ENCODE measurements at regions not wholly inside any gene's neighbourhood (a gene's known extent, or its start where the extent isn't known, plus 50 kb on each side); places are given as distances from the start of the nearest gene placed in this dataset.

- CTCF ChIA-PET: no interaction called here
These were observed 246.5 kb downstream of the HAUS1 start for GRCh38 chr18:46350598-46351159.

GRCh38 chr18:46352520-46353250 lies 248.5 kb downstream of the HAUS1 start:
- Histone ChIP-seq H3K36me3 (ENCODE audit: insufficient read depth, low read length, poor library complexity, severe bottlenecking) (no peaks in the 10 kb centered on the region), H3K4me3 (ENCODE audit: low read depth, low read length, poor library complexity, severe bottlenecking) (no peak overlapping the region), H3K9me3 (ENCODE audit: low read depth, low read length, poor library complexity, severe bottlenecking) (no peaks in the 10 kb centered on the region), H3K27ac (ENCODE audit: low read depth, low read length, poor library complexity, severe bottlenecking) (no peak overlapping the region), H3K27me3 (replicated peaks; ENCODE audit: insufficient read depth, low read depth, low read length, poor library complexity) (no peaks in the 10 kb centered on the region), H3K4me1 (ENCODE audit: insufficient read depth, low read length, poor library complexity, severe bottlenecking) (no peaks in the 10 kb centered on the region)
- DNase-seq (ENCODE audit: low spot score): no peak
- CTCF ChIA-PET: no interaction called here
- POLR2A ChIA-PET (ENCODE audit: low non-redundant PET): no interaction called here
- intact Hi-C loops (cut with micrococcal nuclease; ENCODE audit: unreplicated experiment): no loop called here
- no TSS peak for BruUV-seq (replicated peaks)
- TF ChIP-seq CTCF (conservative IDR thresholded peaks at IDR 0.05; ENCODE audit: low read depth, low read length) (no peak), EZH2 (IDR thresholded peaks at IDR 0.05; ENCODE audit: borderline replicate concordance, low read depth, low read length, poor library complexity, severe bottlenecking) (no peak)

More at GRCh38 chr18:46350598-46351159, 246.5 kb downstream of the HAUS1 start:
- BruUV-seq (replicated peaks): no TSS peak
- no peak overlapping the region for H3K27ac ChIP-seq (ENCODE audit: low read depth, low read length, poor library complexity, severe bottlenecking)
- intact Hi-C loops (cut with micrococcal nuclease; ENCODE audit: unreplicated experiment): no loop called here
- H3K27me3 ChIP-seq (replicated peaks; ENCODE audit: insufficient read depth, low read depth, low read length, poor library complexity): no peaks in the 10 kb centered on the region
- H3K4me1 ChIP-seq (ENCODE audit: insufficient read depth, low read length, poor library complexity, severe bottlenecking): no peaks in the 10 kb centered on the region
- H3K9me3 ChIP-seq (ENCODE audit: low read depth, low read length, poor library complexity, severe bottlenecking): no peaks in the 10 kb centered on the region
- DNase-seq (ENCODE audit: low spot score): no peak
- POLR2A ChIA-PET (ENCODE audit: low non-redundant PET): no interaction called here
- no peak overlapping the region for H3K4me3 ChIP-seq (ENCODE audit: low read depth, low read length, poor library complexity, severe bottlenecking)
- H3K36me3 ChIP-seq (ENCODE audit: insufficient read depth, low read length, poor library complexity, severe bottlenecking): no peaks in the 10 kb centered on the region
- TF ChIP-seq CTCF (conservative IDR thresholded peaks at IDR 0.05; ENCODE audit: low read depth, low read length) (no peak), EZH2 (IDR thresholded peaks at IDR 0.05; ENCODE audit: borderline replicate concordance, low read depth, low read length, poor library complexity, severe bottlenecking) (no peak)

- DNase-seq (ENCODE audit: low spot score): no peak
- no TSS peak for BruUV-seq (replicated peaks)
- POLR2A ChIA-PET (ENCODE audit: low non-redundant PET): no interaction called here
- no peak overlapping the region for H3K27ac ChIP-seq (ENCODE audit: low read depth, low read length, poor library complexity, severe bottlenecking)
- H3K9me3 ChIP-seq (ENCODE audit: low read depth, low read length, poor library complexity, severe bottlenecking): no peaks in the 10 kb centered on the region
- no peaks in the 10 kb centered on the region for H3K27me3 ChIP-seq (replicated peaks; ENCODE audit: insufficient read depth, low read depth, low read length, poor library complexity)
- TF ChIP-seq EZH2 (IDR thresholded peaks at IDR 0.05; ENCODE audit: borderline replicate concordance, low read depth, low read length, poor library complexity, severe bottlenecking): no peak
- no peak for TF ChIP-seq CTCF (conservative IDR thresholded peaks at IDR 0.05; ENCODE audit: low read depth, low read length)
- no peaks in the 10 kb centered on the region for H3K36me3 ChIP-seq (ENCODE audit: insufficient read depth, low read length, poor library complexity, severe bottlenecking)
- intact Hi-C loops (cut with micrococcal nuclease; ENCODE audit: unreplicated experiment): no loop called here
- H3K4me3 ChIP-seq (ENCODE audit: low read depth, low read length, poor library complexity, severe bottlenecking): no peak overlapping the region
- CTCF ChIA-PET: no interaction called here
- no peaks in the 10 kb centered on the region for H3K4me1 ChIP-seq (ENCODE audit: insufficient read depth, low read length, poor library complexity, severe bottlenecking)
These were observed 249.3 kb downstream of the HAUS1 start for GRCh38 chr18:46353460-46353859.

All from A673 (cell line).